ENCODE measurements at regions not wholly inside any gene's neighbourhood (a gene's known extent, or its start where the extent isn't known, plus 50 kb on each side); places are given as distances from the start of the nearest gene placed in this dataset.

- TF ChIP-seq KDM4A (IDR thresholded peaks at IDR 0.05; ENCODE audit: low read depth, low read length, severe bottlenecking): no peak
- TF ChIP-seq RFX5 (IDR thresholded peaks at IDR 0.05; ENCODE audit: borderline replicate concordance, low read depth, low read length): no peak
- no peak for TF ChIP-seq CHD1 (IDR thresholded peaks at IDR 0.05; ENCODE audit: low read depth, low read length)
- TF ChIP-seq EGR1 (IDR thresholded peaks at IDR 0.05; ENCODE audit: borderline replicate concordance, low read depth, low read length): no peak
- no peak for TF ChIP-seq USF2 (IDR thresholded peaks at IDR 0.05; ENCODE audit: low read length)
Measured at GRCh38 chr3:26347150-26347549, 275.4 kb upstream of the LRRC3B start (continued).
